SH-SY5Y (cell line): ENCODE measurements at regions not wholly inside any gene's neighbourhood (a gene's known extent, or its start where the extent isn't known, plus 50 kb on each side); places are given as distances from the start of the nearest gene placed in this dataset.

Experiments
- GATA2 ChIP-seq: IDR thresholded peaks from 2 replicates; pipeline ENCODE4 v1.6.1; 2011; ENCODE audit warnings: mild to moderate bottlenecking, low read depth, low read length
- GATA3 ChIP-seq: IDR thresholded peaks from 2 replicates; pipeline ENCODE4 v1.6.1; 2011; ENCODE audit warnings: low read depth, mild to moderate bottlenecking, low read length, moderate library complexity

DNA sequence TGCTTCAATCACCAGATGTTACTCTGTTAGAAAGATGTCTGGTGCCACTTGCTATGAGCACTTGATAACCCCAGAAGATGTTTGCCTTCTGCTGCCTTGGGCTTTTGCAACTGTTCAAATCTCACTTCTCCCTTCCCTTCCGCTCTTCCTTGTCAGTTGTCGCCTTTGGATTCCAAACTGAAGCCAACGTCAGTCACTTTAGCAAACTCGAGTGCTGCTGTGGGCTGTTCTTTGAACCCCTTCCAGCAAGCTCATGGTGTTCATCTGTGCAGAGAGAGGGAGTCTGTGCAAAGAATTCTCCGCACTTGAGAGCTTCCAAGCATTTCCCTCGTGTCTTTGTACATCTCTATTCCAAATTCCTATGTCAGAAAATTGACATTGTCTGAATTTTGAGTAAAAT lies 879.4 kb downstream of the CDH11 start:
- TF ChIP-seq GATA3, result no peak
- no peak for TF ChIP-seq GATA2

DNA sequence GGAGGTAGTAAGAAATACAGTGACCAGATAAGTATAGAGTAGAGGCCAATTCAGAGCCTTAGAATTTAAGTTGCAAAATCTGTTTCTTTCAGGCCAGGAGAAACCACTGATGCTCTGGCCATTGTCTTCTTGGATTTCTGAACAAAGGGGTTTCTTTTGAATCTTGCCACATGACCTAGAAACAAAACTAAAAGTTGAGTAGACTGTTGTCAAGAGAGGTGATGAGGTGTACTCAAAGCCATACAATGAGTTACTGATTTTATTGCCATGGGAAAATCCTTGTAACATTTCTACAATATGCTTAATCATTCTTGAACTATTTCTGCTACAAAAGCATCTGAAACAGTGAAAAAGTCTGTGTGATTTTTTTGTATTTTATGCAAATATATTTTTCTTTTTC lies 881.3 kb downstream of the CDH11 start:
- TF ChIP-seq GATA2 (no peak), GATA3 (no peak)

- TF ChIP-seq GATA3, result no peak
- TF ChIP-seq GATA2, result no peak
These were observed 883.3 kb downstream of the CDH11 start for GRCh38 chr16:64238571-64238970.

GRCh38 chr16:64236316-64236715 lies 885.5 kb downstream of the CDH11 start:
- no peak for TF ChIP-seq GATA2
- TF ChIP-seq GATA3, result no peak

- no peak for TF ChIP-seq GATA3
- TF ChIP-seq GATA2, result no peak
These were observed 887.7 kb downstream of the CDH11 start for GRCh38 chr16:64234200-64234599.

DNA sequence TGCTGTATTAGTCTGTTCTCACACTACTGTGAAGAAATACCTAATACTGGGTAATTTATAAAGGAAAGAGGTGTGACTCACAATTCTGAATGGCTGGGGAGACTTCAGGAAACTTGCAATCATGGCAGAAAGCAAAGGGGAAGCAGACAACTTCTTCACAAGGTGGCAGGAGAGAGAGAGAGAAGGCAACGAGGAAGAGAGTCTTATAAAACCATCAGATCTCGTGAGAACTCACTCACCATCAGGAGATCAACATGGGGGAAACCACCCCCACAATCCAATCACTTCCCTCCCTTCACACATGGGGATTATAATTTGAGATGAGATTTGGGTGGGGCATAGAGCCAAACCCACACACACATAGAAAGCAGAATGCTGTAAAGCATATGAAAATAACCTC lies 896.2 kb downstream of the CDH11 start:
- TF ChIP-seq GATA2, result no peak
- no peak for TF ChIP-seq GATA3

DNA sequence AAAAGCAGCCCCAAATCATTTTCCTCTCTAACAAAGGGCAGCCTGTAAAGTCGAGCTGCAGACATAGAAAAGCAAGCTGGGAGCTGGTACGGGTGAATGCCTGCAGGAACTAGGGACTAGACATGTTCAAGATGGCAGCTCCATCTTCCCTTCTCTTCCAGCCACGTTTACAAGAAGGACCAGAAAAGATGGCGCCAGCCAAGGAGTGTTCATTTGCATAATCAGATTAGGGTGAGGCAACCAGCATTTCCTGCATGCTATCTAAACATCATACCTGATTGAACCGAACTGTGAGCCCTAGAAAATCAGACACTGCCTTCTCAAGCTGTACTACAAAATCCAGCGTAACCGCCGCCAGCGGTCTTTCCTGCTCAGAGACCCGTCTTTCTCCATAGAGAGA lies 896.8 kb downstream of the CDH11 start:
- TF ChIP-seq GATA2, result no peak
- TF ChIP-seq GATA3, result no peak

DNA sequence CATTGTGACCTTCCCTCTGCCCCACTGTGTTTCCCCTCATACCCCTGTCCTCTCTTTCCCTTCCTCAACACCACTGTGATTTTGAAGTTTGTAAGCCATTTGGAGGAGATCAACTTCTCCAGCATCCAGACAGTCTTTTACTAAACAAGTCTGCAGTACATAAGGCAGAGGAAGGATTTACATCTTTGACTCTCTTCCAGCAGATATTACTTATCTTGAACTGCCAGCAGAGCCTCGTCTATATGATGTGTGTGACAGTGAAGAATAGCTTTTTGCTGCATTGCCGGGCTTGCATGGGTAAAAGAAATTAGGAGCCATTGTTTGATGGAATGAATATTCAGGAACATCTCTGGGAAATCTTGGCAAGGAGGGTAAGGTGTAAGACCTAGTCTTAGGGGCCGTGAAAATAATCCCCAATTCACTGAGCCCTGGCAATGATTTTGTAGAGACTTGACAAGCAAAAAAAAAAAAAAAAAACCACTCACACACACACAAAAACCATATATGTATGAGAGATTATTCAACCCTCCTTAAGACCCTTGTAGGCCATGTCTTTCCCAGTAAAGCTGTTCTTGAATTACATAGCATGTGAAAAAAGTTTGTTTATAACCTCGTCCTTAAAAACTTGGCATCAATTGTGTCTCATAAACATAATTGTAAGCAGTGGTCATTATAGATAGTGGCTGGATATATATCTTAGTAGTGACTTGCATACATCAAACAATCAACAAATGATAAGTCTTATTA lies 903.9 kb downstream of the CDH11 start:
- TF ChIP-seq GATA2, result no peak
- no peak for TF ChIP-seq GATA3

DNA sequence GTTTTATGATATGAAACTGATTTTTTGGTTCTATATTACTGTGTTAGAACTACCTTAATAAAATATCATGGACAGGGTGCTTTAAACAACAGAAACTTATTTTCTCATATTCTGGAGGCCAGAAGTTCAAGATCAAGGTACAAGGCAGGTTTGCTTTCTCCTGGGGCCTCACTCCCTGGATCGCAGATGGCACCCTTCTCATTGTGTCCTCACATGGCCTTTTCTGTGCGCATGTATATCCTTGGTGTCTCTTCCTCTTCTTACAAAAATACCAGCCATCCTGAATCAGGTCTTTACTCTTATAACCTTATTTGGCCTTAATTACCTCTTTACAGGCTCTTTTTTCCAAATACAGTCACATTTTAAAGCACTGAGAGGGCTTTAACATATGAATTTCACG lies 906.1 kb downstream of the CDH11 start:
- TF ChIP-seq GATA3 (no peak), GATA2 (no peak)

DNA sequence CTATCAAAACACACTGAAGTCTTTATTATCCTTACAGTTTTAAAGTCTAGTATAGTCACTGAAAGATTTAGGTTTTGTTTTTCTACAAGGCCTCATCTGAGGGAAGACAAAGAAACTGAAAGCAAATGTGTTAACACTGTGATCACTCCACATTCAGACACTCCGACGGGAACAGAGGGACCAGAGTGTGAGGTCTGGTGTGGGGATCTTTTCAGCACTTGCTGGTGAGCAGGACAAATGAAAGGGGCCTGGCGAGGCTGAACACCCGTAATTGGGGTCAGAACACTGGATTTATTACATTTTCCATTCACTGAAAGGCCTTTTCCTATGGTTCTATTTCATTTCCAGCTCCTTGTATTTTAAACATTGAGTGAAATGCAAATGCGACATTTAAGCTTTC lies 910.5 kb downstream of the CDH11 start:
- no peak for TF ChIP-seq GATA2
- TF ChIP-seq GATA3, result no peak

DNA sequence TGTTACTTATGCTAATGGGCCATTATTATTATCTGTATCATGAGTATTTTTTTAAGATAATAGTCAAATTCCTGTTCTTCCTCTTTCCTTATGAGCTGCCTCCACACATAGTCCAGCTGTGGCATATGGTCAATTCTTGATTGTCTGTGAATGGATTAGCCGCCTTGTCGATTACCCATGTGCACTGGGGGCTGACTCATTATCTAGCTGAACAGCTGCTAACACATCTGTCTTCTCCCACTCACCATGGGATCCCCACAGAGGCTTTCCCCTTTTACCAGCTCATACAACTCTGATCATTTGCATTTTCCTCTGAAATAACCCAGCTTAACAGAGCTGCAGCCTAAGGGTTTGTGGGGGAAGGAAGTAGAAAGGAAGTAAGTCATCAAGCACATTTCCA lies 915.0 kb downstream of the CDH11 start:
- TF ChIP-seq GATA2, result no peak
- TF ChIP-seq GATA3, result no peak

DNA sequence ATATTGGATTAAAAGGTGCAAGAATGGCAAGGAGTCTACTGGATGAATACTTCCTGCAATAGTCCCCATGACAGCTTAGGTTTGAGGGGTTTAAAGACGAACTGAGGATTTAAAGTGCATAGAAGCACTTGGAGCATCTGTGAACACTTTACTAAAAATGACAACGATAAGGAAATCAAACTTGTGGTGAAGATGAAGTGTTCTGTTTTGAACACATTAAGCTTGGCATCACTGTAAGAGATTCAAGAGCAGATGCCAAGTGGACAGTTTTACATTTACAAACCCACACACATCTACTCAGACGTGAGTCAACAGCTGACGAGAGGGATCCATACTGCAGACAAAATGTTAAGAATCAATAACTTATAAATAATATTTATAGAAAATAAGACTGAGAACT lies 918.7 kb downstream of the CDH11 start:
- TF ChIP-seq GATA2 (no peak), GATA3 (no peak)

DNA sequence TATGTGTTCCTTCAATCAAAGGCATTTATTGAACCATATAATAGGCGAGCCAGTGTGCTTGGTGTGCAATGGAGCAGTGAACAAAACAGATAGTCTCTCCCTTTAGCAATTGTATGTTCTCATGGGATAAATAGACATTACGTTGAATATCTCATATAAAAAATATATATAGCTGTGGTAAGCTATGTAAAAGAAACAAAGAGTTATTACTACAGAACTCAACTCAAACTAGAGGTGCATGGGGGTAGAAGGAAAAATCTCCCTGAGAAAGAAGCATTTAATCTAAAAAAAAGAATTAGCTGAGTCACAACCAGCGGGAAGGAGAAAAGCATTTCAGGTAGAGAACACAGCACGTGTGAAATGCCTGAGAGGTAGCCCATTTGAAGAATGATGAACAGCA lies 919.3 kb downstream of the CDH11 start:
- no peak for TF ChIP-seq GATA2
- TF ChIP-seq GATA3, result no peak

- no peak for TF ChIP-seq GATA3
- no peak for TF ChIP-seq GATA2
These were observed 925.4 kb downstream of the CDH11 start for GRCh38 chr16:64196444-64196843.

DNA sequence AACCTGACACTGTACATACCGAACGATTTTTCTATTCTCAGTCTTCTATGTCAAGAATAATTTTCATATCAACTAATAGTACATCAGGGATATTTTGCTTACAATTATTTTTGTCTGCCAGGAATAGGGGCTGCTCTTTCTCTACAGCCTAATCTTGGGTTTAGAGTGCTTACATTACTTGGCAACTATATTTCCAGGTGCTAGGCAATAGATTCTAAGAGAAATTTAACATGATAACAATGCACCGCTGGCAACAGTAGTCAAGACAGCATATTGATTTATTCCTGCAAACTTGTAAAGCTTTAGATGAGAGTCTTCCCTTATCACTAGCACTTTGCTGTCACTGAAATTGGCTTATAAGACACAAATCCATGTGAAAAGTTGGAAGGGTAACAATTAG lies 935.9 kb downstream of the CDH11 start:
- TF ChIP-seq GATA2 (no peak), GATA3 (no peak)

DNA sequence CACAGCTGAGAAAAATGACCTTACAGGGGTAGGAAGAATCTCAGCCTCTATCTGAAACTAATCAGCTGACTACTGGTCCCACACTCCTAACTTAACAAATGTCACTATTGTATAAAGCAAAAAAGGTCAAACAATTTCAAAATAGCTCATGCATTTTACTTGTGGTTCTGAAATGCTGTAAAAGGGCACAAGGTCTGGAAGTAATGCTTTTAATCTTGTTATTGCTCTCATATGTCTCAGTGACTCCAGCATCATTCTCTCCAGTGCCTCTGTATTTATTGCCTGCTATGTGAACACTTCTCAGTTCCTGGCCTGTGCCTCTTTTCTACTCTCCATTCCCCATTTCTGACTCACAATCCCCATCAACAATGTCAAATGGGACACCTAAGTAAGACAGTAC lies 937.7 kb downstream of the CDH11 start:
- TF ChIP-seq GATA3 (no peak), GATA2 (no peak)

DNA sequence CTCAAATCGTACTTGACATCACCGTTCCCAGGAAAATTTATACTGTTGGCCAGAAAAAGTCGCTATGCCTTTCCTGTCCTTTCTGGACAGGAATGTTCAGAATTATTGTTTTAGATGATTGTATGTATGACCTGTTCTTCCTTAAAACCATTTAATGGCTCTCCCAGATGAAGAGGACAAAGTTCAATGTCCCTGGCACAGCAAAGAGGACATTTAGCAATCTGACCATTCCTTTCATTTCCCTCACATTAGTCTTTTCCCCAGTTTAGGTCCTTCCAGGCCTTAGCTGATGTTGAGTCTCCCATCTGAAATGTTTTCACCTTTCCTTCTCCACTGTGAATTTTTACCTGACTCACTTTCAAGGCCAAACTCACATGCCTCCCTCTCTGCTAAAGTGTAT lies 938.9 kb downstream of the CDH11 start:
- TF ChIP-seq GATA2, result no peak
- TF ChIP-seq GATA3, result no peak
